ENCODE measurements at regions not wholly inside any gene's neighbourhood (a gene's known extent, or its start where the extent isn't known, plus 50 kb on each side); places are given as distances from the start of the nearest gene placed in this dataset.

GRCh38 chr3:181660337-181660736 lies 51.4 kb upstream of the SOX2 start:
- no peak for DNase-seq (ENCODE audit: low spot score)

- no peak for DNase-seq (ENCODE audit: low spot score)
Observed at GRCh38 chr3:181637456-181637855, 74.3 kb upstream of the SOX2 start.

- DNase-seq (ENCODE audit: low spot score), result no peak
Observed at GRCh38 chr3:181637056-181637455, 74.7 kb upstream of the SOX2 start.

- no peak for DNase-seq (ENCODE audit: low spot score)
Observed at GRCh38 chr3:181635141-181635540, 76.6 kb upstream of the SOX2 start.

- no peak for DNase-seq (ENCODE audit: low spot score)
Observed at GRCh38 chr3:181633556-181633955, 78.2 kb upstream of the SOX2 start.

GRCh38 chr3:181631901-181632300 lies 79.8 kb upstream of the SOX2 start:
- no peak for DNase-seq (ENCODE audit: low spot score)

- no peak for DNase-seq (ENCODE audit: low spot score)
Observed at GRCh38 chr3:181630853-181631252, 80.9 kb upstream of the SOX2 start.

GRCh38 chr3:181629711-181630110 lies 82.0 kb upstream of the SOX2 start:
- no peak for DNase-seq (ENCODE audit: low spot score)

GRCh38 chr3:181629029-181629428 lies 82.7 kb upstream of the SOX2 start:
- no peak for DNase-seq (ENCODE audit: low spot score)

- DNase-seq (ENCODE audit: low spot score), result no peak
Observed at GRCh38 chr3:181628384-181628783, 83.3 kb upstream of the SOX2 start.

- no peak for DNase-seq (ENCODE audit: low spot score)
Observed at GRCh38 chr3:181626036-181626435, 85.7 kb upstream of the SOX2 start.

GRCh38 chr3:181623924-181624694 lies 87.6 kb upstream of the SOX2 start:
- no peak for DNase-seq (ENCODE audit: low spot score)

GRCh38 chr3:181622365-181622764 lies 89.4 kb upstream of the SOX2 start:
- no peak for DNase-seq (ENCODE audit: low spot score)

- no peak for DNase-seq (ENCODE audit: low spot score)
Observed at GRCh38 chr3:181619897-181620296, 91.8 kb upstream of the SOX2 start.

GRCh38 chr3:181618260-181618659 lies 93.5 kb upstream of the SOX2 start:
- no peak for DNase-seq (ENCODE audit: low spot score)

- DNase-seq (ENCODE audit: low spot score), result no peak
Observed at GRCh38 chr3:181616088-181617070, 95.3 kb upstream of the SOX2 start.

- no peak for DNase-seq (ENCODE audit: low spot score)
Observed at GRCh38 chr3:181615666-181616065, 96.1 kb upstream of the SOX2 start.

- DNase-seq (ENCODE audit: low spot score), result no peak
Observed at GRCh38 chr3:181614878-181615277, 96.8 kb upstream of the SOX2 start.

GRCh38 chr3:181613813-181614212 lies 97.9 kb upstream of the SOX2 start:
- DNase-seq (ENCODE audit: low spot score), result no peak

- no peak for DNase-seq (ENCODE audit: low spot score)
Observed at GRCh38 chr3:181613191-181613590, 98.5 kb upstream of the SOX2 start.

- DNase-seq (ENCODE audit: low spot score), result no peak
Observed at GRCh38 chr3:181610973-181611265, 100.8 kb upstream of the SOX2 start.

GRCh38 chr3:181610083-181610972 lies 101.4 kb upstream of the SOX2 start:
- DNase-seq (ENCODE audit: low spot score), result peak; percentile 23

All from iPS-NIHi11 (cell line).